ENCODE measurements at regions not wholly inside any gene's neighbourhood (a gene's known extent, or its start where the extent isn't known, plus 50 kb on each side); places are given as distances from the start of the nearest gene placed in this dataset.

GRCh38 chr6:159431750-159432149 is 261.3 kb downstream of the SOD2 start:
- 100% methylated on average over 1 of the region's 1 CpG for WGBS, 2 donors
- H3K4me3 ChIP-seq: no peak overlapping the region
- no peaks in the 10 kb centered on the region for H3K36me3 ChIP-seq
- H3K9me3 ChIP-seq: peaks cover 0 to 26% (median 11%) of the 10 kb centered on the region in 4 donors
- TF ChIP-seq, protein P1, sequence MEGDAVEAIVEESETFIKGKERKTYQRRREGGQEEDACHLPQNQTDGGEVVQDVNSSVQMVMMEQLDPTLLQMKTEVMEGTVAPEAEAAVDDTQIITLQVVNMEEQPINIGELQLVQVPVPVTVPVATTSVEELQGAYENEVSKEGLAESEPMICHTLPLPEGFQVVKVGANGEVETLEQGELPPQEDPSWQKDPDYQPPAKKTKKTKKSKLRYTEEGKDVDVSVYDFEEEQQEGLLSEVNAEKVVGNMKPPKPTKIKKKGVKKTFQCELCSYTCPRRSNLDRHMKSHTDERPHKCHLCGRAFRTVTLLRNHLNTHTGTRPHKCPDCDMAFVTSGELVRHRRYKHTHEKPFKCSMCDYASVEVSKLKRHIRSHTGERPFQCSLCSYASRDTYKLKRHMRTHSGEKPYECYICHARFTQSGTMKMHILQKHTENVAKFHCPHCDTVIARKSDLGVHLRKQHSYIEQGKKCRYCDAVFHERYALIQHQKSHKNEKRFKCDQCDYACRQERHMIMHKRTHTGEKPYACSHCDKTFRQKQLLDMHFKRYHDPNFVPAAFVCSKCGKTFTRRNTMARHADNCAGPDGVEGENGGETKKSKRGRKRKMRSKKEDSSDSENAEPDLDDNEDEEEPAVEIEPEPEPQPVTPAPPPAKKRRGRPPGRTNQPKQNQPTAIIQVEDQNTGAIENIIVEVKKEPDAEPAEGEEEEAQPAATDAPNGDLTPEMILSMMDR (IDR thresholded peaks at IDR 0.05): no peak
- no peak for TF ChIP-seq POLR2AphosphoS5 (IDR thresholded peaks at IDR 0.05)
- no peak for TF ChIP-seq POLR2A (IDR thresholded peaks at IDR 0.05)
- no peak for TF ChIP-seq EP300 (IDR thresholded peaks at IDR 0.05)
- H3K4me1 ChIP-seq: no peaks in the 10 kb centered on the region
- no peaks in the 10 kb centered on the region for H3K27me3 ChIP-seq
- no peak for DNase-seq
- peak in 1 of 2 donors; percentile 34 for ATAC-seq (ENCODE audit: low FRiP score in 2 of 2)
- H3K27ac ChIP-seq: no peak overlapping the region

DNA sequence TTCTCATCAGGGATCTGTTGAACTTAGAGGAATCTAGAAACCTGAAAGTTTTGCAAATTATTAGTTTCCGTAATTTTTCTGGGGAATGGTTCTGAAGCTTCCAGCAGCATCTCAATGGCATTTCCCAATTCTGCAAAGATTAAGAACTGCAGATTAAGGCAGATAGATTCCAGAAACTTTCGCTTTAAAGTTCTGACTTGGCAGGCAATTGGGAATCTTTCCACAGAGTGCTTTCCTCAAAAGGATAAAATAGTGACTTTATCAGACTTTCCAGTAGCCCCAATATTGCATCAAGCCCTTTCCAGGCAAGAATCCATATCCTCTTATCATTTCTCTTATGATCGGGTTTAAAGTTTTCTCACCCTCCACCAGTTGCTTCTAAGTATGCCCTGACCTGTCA is 261.1 kb downstream of the FNDC1 start:
- peak in 1 of 2 donors; percentile 34 for ATAC-seq (ENCODE audit: low FRiP score in 2 of 2)
- no peaks in the 10 kb centered on the region for H3K36me3 ChIP-seq
- TF ChIP-seq POLR2A (IDR thresholded peaks at IDR 0.05) (no peak), EP300 (IDR thresholded peaks at IDR 0.05) (no peak), POLR2AphosphoS5 (IDR thresholded peaks at IDR 0.05) (no peak)
- TF ChIP-seq, protein P1 (IDR thresholded peaks at IDR 0.05): no peak
- no peak overlapping the region for H3K27ac ChIP-seq
- H3K27me3 ChIP-seq: no peaks in the 10 kb centered on the region
- no peak for DNase-seq
- peaks cover 0 to 26% (median 11%) of the 10 kb centered on the region in 4 donors for H3K9me3 ChIP-seq
- no peak overlapping the region for H3K4me3 ChIP-seq
- no peaks in the 10 kb centered on the region for H3K4me1 ChIP-seq
- 74 to 79% methylated on average over 3 of the region's 3 CpGs for WGBS, 2 donors

DNA sequence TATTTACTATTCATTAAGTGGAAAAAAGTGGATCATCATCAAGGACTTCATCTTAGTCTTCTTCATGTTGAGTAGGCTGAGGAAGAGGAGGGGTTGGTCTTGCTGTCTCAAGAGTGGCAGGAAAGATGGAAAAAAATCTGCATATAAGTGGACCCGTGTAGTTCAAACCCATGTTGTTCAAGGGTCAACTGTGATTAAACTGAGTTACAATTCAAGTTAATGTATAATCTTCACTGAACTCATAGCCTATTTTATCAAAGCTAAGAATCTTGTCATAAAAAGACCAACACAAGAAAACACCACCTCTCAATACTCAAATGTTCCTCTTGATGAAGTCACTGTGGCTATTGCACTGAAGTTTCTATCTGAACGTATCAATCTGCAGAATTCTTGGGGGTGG is 260.2 kb downstream of the FNDC1 start:
- TF ChIP-seq POLR2A (IDR thresholded peaks at IDR 0.05): no peak
- no peak for TF ChIP-seq EP300 (IDR thresholded peaks at IDR 0.05)
- Histone ChIP-seq H3K36me3 (no peaks in the 10 kb centered on the region), H3K9me3 (peaks cover 0 to 23% (median 10%) of the 10 kb centered on the region in 4 donors), H3K4me1 (no peaks in the 10 kb centered on the region), H3K27me3 (no peaks in the 10 kb centered on the region), H3K27ac (no peak overlapping the region), H3K4me3 (no peak overlapping the region)
- 36 to 54% methylated on average over 2 of the region's 2 CpGs for WGBS, 2 donors
- ATAC-seq (ENCODE audit: low FRiP score in 2 of 2): no peak
- no peak for DNase-seq

DNA sequence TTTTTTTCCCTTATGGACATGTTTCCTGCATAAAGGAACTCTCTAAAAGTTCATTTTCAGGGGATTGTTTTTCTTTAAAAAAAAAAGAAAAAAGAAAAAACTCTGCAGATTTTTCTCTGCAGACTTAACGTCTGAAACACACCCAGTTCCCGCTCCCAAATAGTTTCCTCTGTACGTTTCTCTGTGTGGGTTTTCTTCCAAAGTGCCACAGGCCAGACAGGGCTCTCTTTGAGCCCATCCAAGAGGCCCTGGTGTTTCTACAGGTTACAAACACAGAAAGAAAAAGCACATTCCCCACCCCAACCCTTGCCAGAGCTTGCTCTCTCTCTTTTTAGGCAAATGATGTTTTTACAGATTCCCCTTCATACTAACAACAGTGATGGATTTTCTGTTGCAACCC is 258.6 kb downstream of the FNDC1 start:
- TF ChIP-seq, protein P1 (IDR thresholded peaks at IDR 0.05): no peak
- TF ChIP-seq POLR2A (IDR thresholded peaks at IDR 0.05) (no peak), EP300 (IDR thresholded peaks at IDR 0.05) (no peak), POLR2AphosphoS5 (IDR thresholded peaks at IDR 0.05) (no peak)
- Histone ChIP-seq H3K36me3 (no peaks in the 10 kb centered on the region), H3K4me3 (no peak overlapping the region), H3K9me3 (peaks cover 0 to 6% (median 0%) of the 10 kb centered on the region in 4 donors), H3K27me3 (no peaks in the 10 kb centered on the region), H3K4me1 (no peaks in the 10 kb centered on the region), H3K27ac (no peak overlapping the region)
- ATAC-seq (ENCODE audit: low FRiP score in 2 of 2) (peak in 1 of 2 donors; percentile 48), DNase-seq (no peak)
- WGBS, 2 donors: 53 to 67% methylated on average over 3 of the region's 3 CpGs

DNA sequence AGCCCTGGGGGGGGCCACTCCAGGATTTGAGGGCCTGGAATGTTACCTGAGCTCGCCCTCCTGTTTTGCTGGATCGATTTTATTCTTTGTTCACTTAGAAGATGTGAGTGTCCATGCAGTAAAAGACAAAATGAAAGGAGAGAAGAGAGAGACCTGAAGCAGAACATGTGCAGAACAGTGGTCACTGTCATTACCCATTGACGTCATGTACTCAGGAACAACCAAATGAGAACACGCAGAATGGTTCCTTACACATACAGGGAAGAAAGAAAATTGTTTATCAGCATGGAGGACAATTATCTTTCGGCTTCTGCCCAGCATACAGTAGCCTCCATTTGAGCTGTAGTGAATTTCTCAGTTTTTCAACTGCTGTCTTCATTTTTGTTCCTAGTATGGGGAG is 258.1 kb downstream of the FNDC1 start:
- 86 to 89% methylated on average over 5 of the region's 5 CpGs for WGBS, 2 donors
- no peak overlapping the region for H3K4me3 ChIP-seq
- TF ChIP-seq, protein P1 (IDR thresholded peaks at IDR 0.05): no peak
- no peak for TF ChIP-seq EP300 (IDR thresholded peaks at IDR 0.05)
- no peak for TF ChIP-seq POLR2AphosphoS5 (IDR thresholded peaks at IDR 0.05)
- no peak for TF ChIP-seq POLR2A (IDR thresholded peaks at IDR 0.05)
- ATAC-seq (ENCODE audit: low FRiP score in 2 of 2): no peak
- DNase-seq: no peak
- H3K27ac ChIP-seq: no peak overlapping the region
- no peaks in the 10 kb centered on the region for H3K27me3 ChIP-seq
- H3K4me1 ChIP-seq: no peaks in the 10 kb centered on the region
- peaks cover 0 to 3% (median 0%) of the 10 kb centered on the region in 4 donors for H3K9me3 ChIP-seq
- H3K36me3 ChIP-seq: no peaks in the 10 kb centered on the region

All from upper lobe of left lung (tissue), 6 donors.